ENCODE measurements at regions not wholly inside any gene's neighbourhood (a gene's known extent, or its start where the extent isn't known, plus 50 kb on each side); places are given as distances from the start of the nearest gene placed in this dataset.
A peak's percentile ranks its signal among the peaks of the same experiment; 100 is the strongest.

- no peak for DNase-seq
Measured at GRCh38 chr5:65068410-65068809, 299.7 kb downstream of the CWC27 start.

- DNase-seq = no peak
Measured at GRCh38 chr5:65070026-65070425, 301.3 kb downstream of the CWC27 start.

- peak; percentile 76 for DNase-seq
Measured at GRCh38 chr5:65072850-65073249, 304.1 kb downstream of the CWC27 start.

- DNase-seq = no peak
Measured at GRCh38 chr5:65073250-65073661, 304.5 kb downstream of the CWC27 start.

GRCh38 chr5:65075623-65076250 is 307.0 kb downstream of the CWC27 start:
- no peak for DNase-seq

- DNase-seq = no peak
Measured at GRCh38 chr5:65076251-65076869, 307.6 kb downstream of the CWC27 start.

GRCh38 chr5:65077653-65078052 is 308.9 kb downstream of the CWC27 start:
- no peak for DNase-seq

- no peak for DNase-seq
Measured at GRCh38 chr5:65078331-65078730, 309.6 kb downstream of the CWC27 start.

- no peak for DNase-seq
Measured at GRCh38 chr5:65081071-65081470, 312.3 kb downstream of the CWC27 start.

GRCh38 chr5:65084795-65085515 is 316.2 kb downstream of the CWC27 start:
- DNase-seq = no peak

GRCh38 chr5:65085516-65085850 is 316.8 kb downstream of the CWC27 start:
- DNase-seq = no peak

GRCh38 chr5:65086234-65086890 is 317.6 kb downstream of the CWC27 start:
- no peak for DNase-seq

- DNase-seq = no peak
Measured at GRCh38 chr5:65087154-65087553, 318.4 kb downstream of the CWC27 start.

GRCh38 chr5:65094279-65094678 is 325.5 kb downstream of the CWC27 start:
- DNase-seq = no peak

- no peak for DNase-seq
Measured at GRCh38 chr5:65098393-65098792, 329.7 kb downstream of the CWC27 start.

Data from NCI-H345 (cell line).